IMR-90 (cell line): ENCODE measurements at regions not wholly inside any gene's neighbourhood (a gene's known extent, or its start where the extent isn't known, plus 50 kb on each side); places are given as distances from the start of the nearest gene placed in this dataset.

Experiments
- ATAC-seq: fragments of 200-7000 bp; cut with Tn5 transposase; 2 replicates; pipeline ENCODE4 v1.9.1; 2020; ENCODE audit warnings: low read depth, mild to moderate bottlenecking, moderate library complexity
- BruUV-seq: library from RNA; stranded (reverse); fragments of 400-500 nt; replicated peaks from 2 replicates; lab custom pipeline; 2021; lab: Mats Ljungman, UMichigan
- CTCF ChIA-PET: fragments of 300-600 bp; formaldehyde crosslinking; extraction: SDS; loops from one replicate; lab custom pipeline; 2021; ENCODE audit warnings: antibody characterized with exemption; lab: Yijun Ruan, JAX
- POLR2A ChIA-PET: fragments of 300-600 bp; sonication (Branson Sonifier 250); formaldehyde crosslinking; loops from one replicate; lab custom pipeline; 2022; ENCODE audit warnings: antibody characterized with exemption; ENCODE audit not compliant: unreplicated experiment; lab: Charles Lee
- DNase-seq: peaks from one replicate; pipeline ENCODE4 v3.0.0; 2013
- H2AFZ ChIP-seq: replicated peaks from 2 replicates; pipeline ENCODE3; 2013; ENCODE audit warnings: low read length, mild to moderate bottlenecking; ENCODE audit not compliant: poor library complexity
- H2AK5ac ChIP-seq: 2 replicates; pipeline ENCODE4 v1.6.1; 2013; ENCODE audit warnings: low read depth, low read length, inconsistent platforms
- H2AK9ac ChIP-seq: replicated peaks from 2 replicates; pipeline ENCODE3; 2013; ENCODE audit warnings: mild to moderate bottlenecking, low read depth, low read length, moderate library complexity; ENCODE audit not compliant: poor library complexity
- H2BK120ac ChIP-seq: 2 replicates; pipeline ENCODE4 v1.6.1; 2013; ENCODE audit warnings: low read depth, low read length, inconsistent platforms
- H2BK15ac ChIP-seq: 3 replicates; pipeline ENCODE4 v1.6.1; 2013; ENCODE audit warnings: low read depth, low read length, inconsistent platforms
- H2BK20ac ChIP-seq: 2 replicates; pipeline ENCODE4 v1.6.1; 2013; ENCODE audit warnings: low read depth, mild to moderate bottlenecking, inconsistent platforms, low read length, moderate library complexity
- H2BK5ac ChIP-seq: 2 replicates; pipeline ENCODE4 v1.6.1; 2013; ENCODE audit warnings: mild to moderate bottlenecking, low read depth, low read length, inconsistent platforms; ENCODE audit not compliant: poor library complexity, severe bottlenecking
- H3K14ac ChIP-seq: replicated peaks from 2 replicates; pipeline ENCODE4 v1.6.1; 2013; ENCODE audit warnings: low read depth, low read length, inconsistent platforms
- H3K18ac ChIP-seq: 2 replicates; pipeline ENCODE4 v1.6.1; 2013; ENCODE audit warnings: low read depth, low read length, control low read depth
- H3K23ac ChIP-seq: 2 replicates; pipeline ENCODE4 v1.6.1; 2013; ENCODE audit warnings: low read depth, low read length, inconsistent platforms
- H3K27ac ChIP-seq: 2 replicates; pipeline ENCODE4 v1.5.1; 2013; ENCODE audit warnings: mild to moderate bottlenecking, control low read depth, low read length; ENCODE audit not compliant: insufficient read depth
- H3K27me3 ChIP-seq: 2 replicates; pipeline ENCODE4 v1.6.1; 2013; ENCODE audit warnings: low read length; ENCODE audit not compliant: control insufficient read depth, insufficient read depth
- H3K36me3 ChIP-seq: 2 replicates; pipeline ENCODE4 v1.6.1; 2013; ENCODE audit warnings: low read length, mixed read lengths; ENCODE audit not compliant: control insufficient read depth, insufficient read depth
- H3K4ac ChIP-seq: 2 replicates; pipeline ENCODE4 v1.6.1; 2013; ENCODE audit warnings: low read depth, low read length, inconsistent platforms
- H3K4me1 ChIP-seq: 2 replicates; pipeline ENCODE4 v1.6.1; 2013; ENCODE audit warnings: low read length, mixed read lengths; ENCODE audit not compliant: control insufficient read depth, insufficient read depth
- H3K4me2 ChIP-seq: 2 replicates; pipeline ENCODE4 v1.6.1; 2013; ENCODE audit warnings: low read depth, mild to moderate bottlenecking, control low read depth, low read length, moderate library complexity
- H3K4me3 ChIP-seq: 2 replicates; pipeline ENCODE4 v1.5.1; 2013; ENCODE audit warnings: low read depth, mild to moderate bottlenecking, control low read depth, low read length, moderate library complexity; ENCODE audit not compliant: insufficient read depth
- H3K56ac ChIP-seq: 2 replicates; pipeline ENCODE4 v1.6.1; 2013; ENCODE audit warnings: low read length, inconsistent platforms; ENCODE audit not compliant: insufficient read depth; ENCODE audit errors: extremely low read depth
- H3K79me1 ChIP-seq, 2 experiments: 2 replicates each; pipeline ENCODE4 v1.6.1; 2013; ENCODE audit warnings: low read length in 2 of 2, inconsistent platforms in 1 of 2, low read depth in 1 of 2
- H3K9ac ChIP-seq: 2 replicates; pipeline ENCODE4 v1.6.1; 2013; ENCODE audit warnings: low read depth, low read length, control low read depth
- H3K9me1 ChIP-seq: 2 replicates; pipeline ENCODE4 v1.6.1; 2013; ENCODE audit warnings: low read length, inconsistent platforms; ENCODE audit not compliant: insufficient read depth
- H3K9me3 ChIP-seq: 2 replicates; pipeline ENCODE4 v1.6.1; 2013; ENCODE audit warnings: low read length; ENCODE audit not compliant: control insufficient read depth, insufficient read depth
- H4K20me1 ChIP-seq: 2 replicates; pipeline ENCODE4 v1.6.1; 2013; ENCODE audit warnings: low read length, inconsistent platforms; ENCODE audit not compliant: insufficient read depth
- H4K5ac ChIP-seq: 2 replicates; pipeline ENCODE4 v1.6.1; 2013; ENCODE audit warnings: mild to moderate bottlenecking, low read depth, low read length, control low read depth
- H4K8ac ChIP-seq, 2 experiments: 2 replicates each; pipeline ENCODE4 v1.6.1; 2013; ENCODE audit warnings: low read depth in 2 of 2, low read length in 2 of 2, control low read depth in 1 of 2, inconsistent platforms in 1 of 2
- H4K91ac ChIP-seq: 2 replicates; pipeline ENCODE4 v1.6.1; 2013; ENCODE audit warnings: low read depth, low read length, inconsistent platforms; ENCODE audit not compliant: insufficient read depth
- MAFK ChIP-seq: IDR thresholded peaks from 2 replicates; pipeline ENCODE4 v1.6.1; 2012; ENCODE audit warnings: low read depth, low read length, improper control_type of control experiment
- RAD21 ChIP-seq: IDR thresholded peaks from 2 replicates; pipeline ENCODE4 v1.6.1; 2012; ENCODE audit warnings: low read length, improper control_type of control experiment
- WGBS, 2 experiments: methylation state at CpG; one replicate each; pipeline versions ENCODE4 v1.1.5 to v1.1.7; 2013; ENCODE audit warnings: missing lambda C conversion rate in 2 of 2; ENCODE audit not compliant: insufficient read length in 1 of 2; ENCODE audit errors: extremely low coverage in 2 of 2; 5-methylcytosine and 5-hydroxymethylcytosine counted together
- dilution Hi-C: fragments of 300-500 bp; cut with HindIII; formaldehyde crosslinking; loops from one replicate; pipeline ENCODE4 v1.14.3; 2018; ENCODE audit warnings: low sequenced_read_pairs; ENCODE audit not compliant: unreplicated experiment
- in situ Hi-C: fragments of 300-500 bp; cut with MboI; formaldehyde crosslinking; loops from 3 replicates; pipeline ENCODE4 v1.14.3; 2019; ENCODE audit warnings: low sequenced_read_pairs, inconsistent platforms, mixed read lengths
- intact Hi-C: fragments of 100-400 bp; cut with micrococcal nuclease; formaldehyde crosslinking; loops from 2 replicates; pipeline ENCODE4 v1.10.0; 2022
- TF ChIP-seq, protein P1 (sequence below): fragments of 150-350 bp; IDR thresholded peaks from 2 replicates; pipeline ENCODE4 v1.6.1; 2016; ENCODE audit warnings: low read depth, mild to moderate bottlenecking, low read length, moderate library complexity, borderline replicate concordance
- TF ChIP-seq, protein P2 (sequence below): conservative IDR thresholded peaks from 2 replicates; pipeline ENCODE4 v1.5.1; 2012; ENCODE audit warnings: mild to moderate bottlenecking, low read depth, low read length, improper control_type of control experiment

- Histone ChIP-seq H2BK5ac (no peak overlapping the region), H4K5ac (no peak overlapping the region), H3K14ac (no peak overlapping the region), H3K56ac (no peak overlapping the region), H3K23ac (no peak overlapping the region), H3K27me3 (no peaks in the 10 kb centered on the region), H3K79me1 (no peaks in the 10 kb centered on the region), H2AFZ (no peak overlapping the region), H3K4me1 (peaks cover 7% of the 10 kb centered on the region), H3K27ac (no peak overlapping the region), H3K18ac (no peak overlapping the region), H3K4me2 (no peak overlapping the region), H2AK9ac (no peak overlapping the region), H3K4me3 (no peak overlapping the region), H2BK120ac (no peak overlapping the region), H4K91ac (no peak overlapping the region), H2BK20ac (no peak overlapping the region), H4K8ac (no peak overlapping the region), H4K20me1 (no peaks in the 10 kb centered on the region), H3K36me3 (no peaks in the 10 kb centered on the region), H2AK5ac (no peak overlapping the region), H3K9me3 (no peaks in the 10 kb centered on the region), H3K9me1 (no peaks in the 10 kb centered on the region), H2BK15ac (no peak overlapping the region), H3K9ac (no peak overlapping the region), H3K4ac (no peak overlapping the region)
- dilution Hi-C loops = no loop called here
- CTCF ChIA-PET = no interaction called here
- no peak for ATAC-seq
- TF ChIP-seq RAD21 (no peak), MAFK (no peak)
- TF ChIP-seq, protein P1, sequence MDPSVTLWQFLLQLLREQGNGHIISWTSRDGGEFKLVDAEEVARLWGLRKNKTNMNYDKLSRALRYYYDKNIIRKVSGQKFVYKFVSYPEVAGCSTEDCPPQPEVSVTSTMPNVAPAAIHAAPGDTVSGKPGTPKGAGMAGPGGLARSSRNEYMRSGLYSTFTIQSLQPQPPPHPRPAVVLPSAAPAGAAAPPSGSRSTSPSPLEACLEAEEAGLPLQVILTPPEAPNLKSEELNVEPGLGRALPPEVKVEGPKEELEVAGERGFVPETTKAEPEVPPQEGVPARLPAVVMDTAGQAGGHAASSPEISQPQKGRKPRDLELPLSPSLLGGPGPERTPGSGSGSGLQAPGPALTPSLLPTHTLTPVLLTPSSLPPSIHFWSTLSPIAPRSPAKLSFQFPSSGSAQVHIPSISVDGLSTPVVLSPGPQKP = no peak
- TF ChIP-seq, protein P2, sequence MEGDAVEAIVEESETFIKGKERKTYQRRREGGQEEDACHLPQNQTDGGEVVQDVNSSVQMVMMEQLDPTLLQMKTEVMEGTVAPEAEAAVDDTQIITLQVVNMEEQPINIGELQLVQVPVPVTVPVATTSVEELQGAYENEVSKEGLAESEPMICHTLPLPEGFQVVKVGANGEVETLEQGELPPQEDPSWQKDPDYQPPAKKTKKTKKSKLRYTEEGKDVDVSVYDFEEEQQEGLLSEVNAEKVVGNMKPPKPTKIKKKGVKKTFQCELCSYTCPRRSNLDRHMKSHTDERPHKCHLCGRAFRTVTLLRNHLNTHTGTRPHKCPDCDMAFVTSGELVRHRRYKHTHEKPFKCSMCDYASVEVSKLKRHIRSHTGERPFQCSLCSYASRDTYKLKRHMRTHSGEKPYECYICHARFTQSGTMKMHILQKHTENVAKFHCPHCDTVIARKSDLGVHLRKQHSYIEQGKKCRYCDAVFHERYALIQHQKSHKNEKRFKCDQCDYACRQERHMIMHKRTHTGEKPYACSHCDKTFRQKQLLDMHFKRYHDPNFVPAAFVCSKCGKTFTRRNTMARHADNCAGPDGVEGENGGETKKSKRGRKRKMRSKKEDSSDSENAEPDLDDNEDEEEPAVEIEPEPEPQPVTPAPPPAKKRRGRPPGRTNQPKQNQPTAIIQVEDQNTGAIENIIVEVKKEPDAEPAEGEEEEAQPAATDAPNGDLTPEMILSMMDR = no peak
- intact Hi-C loops = no loop called here
- in situ Hi-C loops = no loop called here
- BruUV-seq = no TSS peak
- no peak for DNase-seq
- WGBS, 2 experiments = no CpG with 5 or more reads among the region's 2 CpGs
- POLR2A ChIA-PET = no interaction called here
Measured at GRCh38 chr2:142714600-142714999, 162.9 kb upstream of the KYNU start.
